ENCODE measurements at regions not wholly inside any gene's neighbourhood (a gene's known extent, or its start where the extent isn't known, plus 50 kb on each side); places are given as distances from the start of the nearest gene placed in this dataset.

DNA sequence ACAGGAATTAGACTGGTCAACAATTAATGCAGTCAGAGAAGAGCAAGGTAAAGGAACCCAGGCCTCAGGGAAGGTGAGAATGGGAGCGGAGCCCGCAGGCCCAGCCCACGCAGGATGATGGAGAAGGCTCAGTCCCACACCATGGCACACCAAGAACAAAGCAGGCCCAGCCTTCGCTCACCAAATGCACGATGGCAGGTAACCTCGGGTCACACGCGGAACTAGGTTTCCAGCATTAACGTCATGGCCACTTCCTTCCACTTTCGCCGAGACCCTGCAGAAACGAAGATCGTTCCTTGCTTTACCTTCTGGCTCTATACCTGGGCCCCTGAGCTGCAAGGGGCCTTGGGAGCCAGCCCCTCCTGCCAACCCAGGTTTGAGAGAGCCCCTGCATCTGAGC lies 240.2 kb upstream of the C1orf174 start:
- DNase-seq (ENCODE audit: extremely low read depth, low read depth) = no peak
- TF ChIP-seq, protein P1, sequence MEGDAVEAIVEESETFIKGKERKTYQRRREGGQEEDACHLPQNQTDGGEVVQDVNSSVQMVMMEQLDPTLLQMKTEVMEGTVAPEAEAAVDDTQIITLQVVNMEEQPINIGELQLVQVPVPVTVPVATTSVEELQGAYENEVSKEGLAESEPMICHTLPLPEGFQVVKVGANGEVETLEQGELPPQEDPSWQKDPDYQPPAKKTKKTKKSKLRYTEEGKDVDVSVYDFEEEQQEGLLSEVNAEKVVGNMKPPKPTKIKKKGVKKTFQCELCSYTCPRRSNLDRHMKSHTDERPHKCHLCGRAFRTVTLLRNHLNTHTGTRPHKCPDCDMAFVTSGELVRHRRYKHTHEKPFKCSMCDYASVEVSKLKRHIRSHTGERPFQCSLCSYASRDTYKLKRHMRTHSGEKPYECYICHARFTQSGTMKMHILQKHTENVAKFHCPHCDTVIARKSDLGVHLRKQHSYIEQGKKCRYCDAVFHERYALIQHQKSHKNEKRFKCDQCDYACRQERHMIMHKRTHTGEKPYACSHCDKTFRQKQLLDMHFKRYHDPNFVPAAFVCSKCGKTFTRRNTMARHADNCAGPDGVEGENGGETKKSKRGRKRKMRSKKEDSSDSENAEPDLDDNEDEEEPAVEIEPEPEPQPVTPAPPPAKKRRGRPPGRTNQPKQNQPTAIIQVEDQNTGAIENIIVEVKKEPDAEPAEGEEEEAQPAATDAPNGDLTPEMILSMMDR (IDR thresholded peaks at IDR 0.05; ENCODE audit: low read depth, low read length, missing control alignments) = no peak
- H3K4me3 ChIP-seq (replicated peaks; ENCODE audit: low read depth, low read length) = no peak overlapping the region

DNA sequence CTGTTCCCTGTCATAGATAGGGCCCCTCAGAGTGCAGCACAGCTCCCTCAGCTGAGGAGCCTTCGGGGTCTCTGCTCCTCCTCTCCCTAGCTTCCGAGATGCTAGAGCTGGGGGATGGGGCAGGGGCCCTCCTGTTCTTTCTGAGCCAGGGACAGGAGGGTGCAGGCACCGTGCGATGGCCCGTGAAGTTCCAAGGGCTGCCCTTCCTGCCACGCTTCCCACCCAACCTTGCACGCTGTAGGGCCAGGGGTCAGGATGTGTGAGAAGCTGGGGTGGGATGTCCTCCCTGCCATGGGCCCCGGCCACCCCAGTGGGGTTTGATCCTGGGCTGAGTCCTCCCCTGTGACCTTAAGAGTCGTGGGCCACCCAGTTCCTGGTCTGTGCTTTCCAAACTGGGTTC lies 240.7 kb upstream of the C1orf174 start:
- TF ChIP-seq, protein P1 (IDR thresholded peaks at IDR 0.05; ENCODE audit: low read depth, low read length, missing control alignments) = no peak
- no peak for DNase-seq (ENCODE audit: extremely low read depth, low read depth)
- H3K4me3 ChIP-seq (replicated peaks; ENCODE audit: low read depth, low read length) = no peak overlapping the region

DNA sequence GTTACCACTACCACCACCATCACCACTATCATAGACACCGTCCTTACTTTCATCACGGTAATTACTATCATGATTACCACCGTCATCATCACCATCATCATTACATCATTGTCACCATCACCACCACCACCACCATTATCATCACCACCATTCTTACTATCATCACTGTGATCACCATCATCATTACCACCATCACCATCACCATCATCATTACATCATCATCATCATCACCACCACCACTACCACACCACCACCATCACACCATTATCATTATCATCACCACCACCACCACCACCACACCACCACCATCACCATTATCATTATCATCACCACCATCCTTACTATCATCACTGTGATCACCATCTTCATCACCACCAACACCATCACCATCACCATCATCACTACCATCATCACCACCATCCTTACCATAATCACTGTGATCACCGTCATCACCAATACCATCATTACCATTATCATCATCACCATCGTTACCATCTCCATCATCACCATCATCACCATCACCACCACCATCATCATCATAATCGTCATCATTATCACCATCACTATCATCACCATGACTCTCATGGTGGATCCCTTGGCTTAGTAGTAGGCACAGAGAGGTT lies 244.4 kb upstream of the C1orf174 start:
- DNase-seq (ENCODE audit: extremely low read depth, low read depth) = no peak
- TF ChIP-seq, protein P1 (IDR thresholded peaks at IDR 0.05; ENCODE audit: low read depth, low read length, missing control alignments) = no peak
- H3K4me3 ChIP-seq (replicated peaks; ENCODE audit: low read depth, low read length) = no peak overlapping the region

DNA sequence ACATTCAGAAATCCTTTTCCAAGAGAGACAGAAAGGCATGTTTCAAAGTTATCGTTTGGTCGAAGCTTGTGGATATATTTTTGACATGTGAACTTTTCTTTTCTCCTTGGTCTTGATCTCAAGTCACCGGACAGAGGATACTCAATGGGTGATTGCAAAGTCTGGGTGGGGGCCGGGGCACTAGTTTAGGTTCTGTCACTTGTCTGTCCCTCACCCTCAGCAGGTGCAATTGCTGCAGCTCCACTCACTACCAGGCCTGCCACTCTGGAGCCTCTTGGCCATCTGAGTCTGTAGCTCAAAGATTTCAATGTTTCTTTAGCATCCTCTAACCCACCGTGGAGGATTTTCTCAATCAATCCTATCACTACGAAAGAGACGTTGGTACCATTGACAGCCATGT lies 246.0 kb upstream of the C1orf174 start:
- H3K4me3 ChIP-seq (replicated peaks; ENCODE audit: low read depth, low read length) = no peak overlapping the region
- TF ChIP-seq, protein P1 (IDR thresholded peaks at IDR 0.05; ENCODE audit: low read depth, low read length, missing control alignments) = no peak
- DNase-seq (ENCODE audit: extremely low read depth, low read depth) = no peak

DNA sequence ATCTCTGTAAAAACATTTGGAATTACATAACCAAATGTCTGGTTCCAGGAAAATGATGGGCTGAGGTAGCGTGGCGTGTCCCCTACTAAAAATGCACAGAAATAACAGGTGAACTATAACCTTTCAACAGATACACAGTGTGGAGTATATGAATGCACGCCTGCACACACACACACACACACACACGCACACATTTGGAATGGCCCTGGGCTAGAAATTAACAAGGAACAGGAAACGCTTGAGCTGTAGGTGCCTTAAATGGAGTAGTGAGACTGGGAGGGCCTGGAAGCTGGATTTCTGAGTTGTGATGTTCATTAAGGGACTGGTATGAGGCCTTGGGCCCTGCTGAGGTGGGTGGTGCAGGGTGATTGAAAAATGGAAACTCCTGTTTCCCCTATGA lies 246.5 kb upstream of the C1orf174 start:
- no peak for DNase-seq (ENCODE audit: extremely low read depth, low read depth)
- H3K4me3 ChIP-seq (replicated peaks; ENCODE audit: low read depth, low read length) = no peak overlapping the region
- TF ChIP-seq, protein P1 (IDR thresholded peaks at IDR 0.05; ENCODE audit: low read depth, low read length, missing control alignments) = no peak

DNA sequence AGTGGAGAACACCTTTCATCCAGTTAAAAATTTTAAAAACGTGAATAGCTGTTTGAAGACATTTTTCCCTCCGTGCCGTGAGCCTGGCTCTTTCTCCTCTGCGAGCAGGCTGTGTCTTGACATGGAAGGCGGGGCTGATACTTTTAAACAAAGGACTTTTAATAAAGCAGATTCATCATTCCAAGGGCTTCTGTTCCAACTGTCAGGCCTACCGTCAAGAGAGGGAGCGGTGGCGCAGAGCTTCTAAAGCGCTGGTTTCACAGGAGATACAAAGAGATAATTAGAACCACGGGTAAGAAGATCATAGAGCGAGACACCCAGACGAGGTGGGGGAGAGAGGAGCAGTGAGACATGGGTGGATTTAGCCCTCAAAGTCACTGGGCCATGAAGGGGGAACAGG lies 247.4 kb upstream of the C1orf174 start:
- no peak overlapping the region for H3K4me3 ChIP-seq (replicated peaks; ENCODE audit: low read depth, low read length)
- TF ChIP-seq, protein P1 (IDR thresholded peaks at IDR 0.05; ENCODE audit: low read depth, low read length, missing control alignments) = no peak
- no peak for DNase-seq (ENCODE audit: extremely low read depth, low read depth)

DNA sequence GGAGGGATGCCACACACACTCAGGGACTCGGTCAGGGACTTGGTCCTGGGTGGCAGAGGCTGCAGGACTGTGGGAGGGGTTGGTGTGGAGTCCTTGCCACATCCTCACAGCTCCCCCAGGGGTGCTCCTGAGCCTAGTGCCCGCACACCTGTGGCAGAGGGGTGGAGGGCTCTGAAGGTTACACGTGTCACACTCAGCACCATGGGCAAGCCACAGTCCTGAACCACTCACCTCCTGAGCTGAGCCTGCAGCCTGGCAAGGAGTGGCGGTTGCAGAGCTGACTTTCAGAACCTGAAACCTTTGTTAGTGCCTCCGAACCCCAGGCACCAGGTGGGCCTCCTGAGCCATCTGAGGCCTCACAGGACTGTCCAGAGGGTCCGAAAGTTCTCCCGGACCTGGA lies 249.2 kb upstream of the C1orf174 start:
- H3K4me3 ChIP-seq (replicated peaks; ENCODE audit: low read depth, low read length) = no peak overlapping the region
- TF ChIP-seq, protein P1 (IDR thresholded peaks at IDR 0.05; ENCODE audit: low read depth, low read length, missing control alignments) = no peak
- no peak for DNase-seq (ENCODE audit: extremely low read depth, low read depth)

Measured in HFF-Myc (cell line).